BLaER1 treated with 17β-estradiol and CSF1 and Interleukin-3, amounts not matched to agents 10 nM and 100 nM (cell line): ENCODE measurements at regions not wholly inside any gene's neighbourhood (a gene's known extent, or its start where the extent isn't known, plus 50 kb on each side); places are given as distances from the start of the nearest gene placed in this dataset.

Experiments
- H3K27ac ChIP-seq, 11 experiments: shearing (Covaris generic); formaldehyde crosslinking; 2 replicates each; pipeline ENCODE4 v1.8.1; 2022
- H3K27me3 ChIP-seq, 11 experiments: shearing (Covaris generic); formaldehyde crosslinking; 2 replicates each; pipeline ENCODE4 v1.8.1; 2022
- H3K36me3 ChIP-seq, 11 experiments: shearing (Covaris generic); formaldehyde crosslinking; 2 replicates each; pipeline ENCODE4 v1.8.1; 2022
- H3K4me1 ChIP-seq, 10 experiments: shearing (Covaris generic); formaldehyde crosslinking; 2 replicates each; pipeline ENCODE4 v1.8.1; 2022
- H3K4me2 ChIP-seq, 11 experiments: shearing (Covaris generic); formaldehyde crosslinking; 2 replicates each; pipeline ENCODE4 v1.8.1; 2022
- H3K4me3 ChIP-seq, 10 experiments: shearing (Covaris generic); formaldehyde crosslinking; 2 replicates each; pipeline ENCODE4 v1.8.1; 2022
- H3K9ac ChIP-seq, 11 experiments: shearing (Covaris generic); formaldehyde crosslinking; 2 replicates each; pipeline ENCODE4 v1.8.1; 2022
- H3K9me3 ChIP-seq, 11 experiments: shearing (Covaris generic); formaldehyde crosslinking; replicated peaks in 1 of 11; 2 replicates each; pipeline ENCODE4 v1.8.1; 2022
- H4K20me1 ChIP-seq, 11 experiments: shearing (Covaris generic); formaldehyde crosslinking; 2 replicates each; pipeline ENCODE4 v1.8.1; 2022
- Cebpa-rat ChIP-seq, 11 experiments: shearing (Covaris generic); IDR thresholded peaks; 2 replicates each; pipeline ENCODE4 v1.8.1; 2022

- Histone ChIP-seq H4K20me1 (no peaks in the 10 kb centered on the region), H3K4me1 (no peaks in the 10 kb centered on the region), H3K36me3 (no peaks in the 10 kb centered on the region), H3K27ac (no peak overlapping the region), H3K27me3 (no peaks in the 10 kb centered on the region), H3K4me2 (no peak overlapping the region), H3K9ac (no peak overlapping the region), H3K9me3 (no peaks in the 10 kb centered on the region), H3K4me3 (no peak overlapping the region)
- TF ChIP-seq Cebpa-rat (IDR thresholded peaks at IDR 0.05) = no peak
Measured at GRCh38 chr1:214928574-214928973, 154.0 kb upstream of the KCNK2 start.

GRCh38 chr1:214933375-214933774 lies 149.2 kb upstream of the KCNK2 start:
- no peaks in the 10 kb centered on the region for H3K27me3 ChIP-seq
- no peak overlapping the region for H3K27ac ChIP-seq
- no peaks in the 10 kb centered on the region for H4K20me1 ChIP-seq
- TF ChIP-seq Cebpa-rat (IDR thresholded peaks at IDR 0.05) = no peak
- no peak overlapping the region; a peak in 1 of 22 replicates for H3K4me2 ChIP-seq
- no peaks in the 10 kb centered on the region for H3K9me3 ChIP-seq
- H3K4me1 ChIP-seq = no peaks in the 10 kb centered on the region
- H3K36me3 ChIP-seq = no peaks in the 10 kb centered on the region
- H3K9ac ChIP-seq = no peak overlapping the region
- H3K4me3 ChIP-seq = no peak overlapping the region

- no peaks in the 10 kb centered on the region for H3K4me1 ChIP-seq
- TF ChIP-seq Cebpa-rat (IDR thresholded peaks at IDR 0.05) = no peak
Measured at GRCh38 chr1:214934045-214934444, 148.5 kb upstream of the KCNK2 start.

GRCh38 chr1:214935258-214935657 lies 147.3 kb upstream of the KCNK2 start:
- H4K20me1 ChIP-seq = no peaks in the 10 kb centered on the region
- H3K4me3 ChIP-seq = no peak overlapping the region
- no peaks in the 10 kb centered on the region for H3K4me1 ChIP-seq
- no peak overlapping the region for H3K27ac ChIP-seq
- no peaks in the 10 kb centered on the region for H3K36me3 ChIP-seq
- H3K4me2 ChIP-seq = no peak overlapping the region
- no peaks in the 10 kb centered on the region for H3K9me3 ChIP-seq
- no peaks in the 10 kb centered on the region for H3K27me3 ChIP-seq
- no peak overlapping the region for H3K9ac ChIP-seq
- TF ChIP-seq Cebpa-rat (IDR thresholded peaks at IDR 0.05) = no peak

More at GRCh38 chr1:214934045-214934444, 148.5 kb upstream of the KCNK2 start:
- Histone ChIP-seq H3K36me3 (no peaks in the 10 kb centered on the region), H4K20me1 (no peaks in the 10 kb centered on the region), H3K27ac (no peak overlapping the region), H3K9ac (no peak overlapping the region), H3K4me3 (no peak overlapping the region), H3K4me2 (no peak overlapping the region), H3K9me3 (no peaks in the 10 kb centered on the region), H3K27me3 (no peaks in the 10 kb centered on the region)

- Histone ChIP-seq H3K9me3 (no peaks in the 10 kb centered on the region), H3K4me3 (no peak overlapping the region), H3K9ac (no peak overlapping the region), H3K27ac (no peak overlapping the region), H4K20me1 (no peaks in the 10 kb centered on the region), H3K4me1 (no peaks in the 10 kb centered on the region), H3K36me3 (no peaks in the 10 kb centered on the region), H3K27me3 (no peaks in the 10 kb centered on the region), H3K4me2 (no peak overlapping the region)
- no peak for TF ChIP-seq Cebpa-rat (IDR thresholded peaks at IDR 0.05)
Measured at GRCh38 chr1:214939180-214939579, 143.4 kb upstream of the KCNK2 start.

- H4K20me1 ChIP-seq = no peaks in the 10 kb centered on the region
- no peaks in the 10 kb centered on the region for H3K9me3 ChIP-seq
- H3K36me3 ChIP-seq = no peaks in the 10 kb centered on the region
- H3K27ac ChIP-seq = no peak overlapping the region
- H3K4me1 ChIP-seq = no peaks in the 10 kb centered on the region
- no peak overlapping the region for H3K9ac ChIP-seq
- no peak overlapping the region for H3K4me2 ChIP-seq
- H3K27me3 ChIP-seq = no peaks in the 10 kb centered on the region
- no peak overlapping the region for H3K4me3 ChIP-seq
- TF ChIP-seq Cebpa-rat (IDR thresholded peaks at IDR 0.05) = no peak
Measured at GRCh38 chr1:214941061-214941460, 141.5 kb upstream of the KCNK2 start.

- Histone ChIP-seq H4K20me1 (no peaks in the 10 kb centered on the region), H3K27ac (no peak overlapping the region), H3K9me3 (no peaks in the 10 kb centered on the region), H3K27me3 (no peaks in the 10 kb centered on the region), H3K4me1 (no peaks in the 10 kb centered on the region), H3K4me3 (no peak overlapping the region), H3K4me2 (no peak overlapping the region), H3K9ac (no peak overlapping the region), H3K36me3 (no peaks in the 10 kb centered on the region)
- TF ChIP-seq Cebpa-rat (IDR thresholded peaks at IDR 0.05) = no peak
Measured at GRCh38 chr1:214943054-214943453, 139.5 kb upstream of the KCNK2 start.

GRCh38 chr1:214946615-214947014 lies 135.9 kb upstream of the KCNK2 start:
- H3K9ac ChIP-seq = no peak overlapping the region
- H3K27me3 ChIP-seq = no peaks in the 10 kb centered on the region
- H3K36me3 ChIP-seq = no peaks in the 10 kb centered on the region
- TF ChIP-seq Cebpa-rat (IDR thresholded peaks at IDR 0.05) = no peak
- H3K4me1 ChIP-seq = peaks cover 0 to 17% (median 2%) of the 10 kb centered on the region in 10 experiments; a peak in 8 of 20 replicates
- H3K4me3 ChIP-seq = no peak overlapping the region
- no peak overlapping the region for H3K27ac ChIP-seq
- no peaks in the 10 kb centered on the region for H4K20me1 ChIP-seq
- H3K9me3 ChIP-seq = no peaks in the 10 kb centered on the region
- H3K4me2 ChIP-seq = no peak overlapping the region

- no peaks in the 10 kb centered on the region for H3K9me3 ChIP-seq
- no peaks in the 10 kb centered on the region for H4K20me1 ChIP-seq
- TF ChIP-seq Cebpa-rat (IDR thresholded peaks at IDR 0.05) = no peak
- H3K27ac ChIP-seq = no peak overlapping the region
- no peak overlapping the region for H3K9ac ChIP-seq
- no peaks in the 10 kb centered on the region for H3K27me3 ChIP-seq
- no peaks in the 10 kb centered on the region for H3K36me3 ChIP-seq
- no peak overlapping the region for H3K4me2 ChIP-seq
- H3K4me1 ChIP-seq = peaks cover 0 to 39% (median 11%) of the 10 kb centered on the region in 10 experiments; a peak in 12 of 20 replicates
- no peak overlapping the region for H3K4me3 ChIP-seq
Measured at GRCh38 chr1:214952648-214953047, 129.9 kb upstream of the KCNK2 start.

GRCh38 chr1:214953901-214954616 lies 128.5 kb upstream of the KCNK2 start:
- Histone ChIP-seq H3K9me3 (no peaks in the 10 kb centered on the region), H3K27me3 (no peaks in the 10 kb centered on the region), H3K4me3 (no peak overlapping the region), H3K4me2 (peak overlapping the region in 1 of 11 experiments; percentile 34; a peak in 1 of 22 replicates), H4K20me1 (no peaks in the 10 kb centered on the region), H3K36me3 (no peaks in the 10 kb centered on the region), H3K9ac (no peak overlapping the region), H3K4me1 (peaks cover 0 to 53% (median 17%) of the 10 kb centered on the region in 10 experiments; a peak in 12 of 20 replicates), H3K27ac (no peak overlapping the region)
- TF ChIP-seq Cebpa-rat (IDR thresholded peaks at IDR 0.05) = no peak
